K562 (cell line): ENCODE measurements at regions not wholly inside any gene's neighbourhood (a gene's known extent, or its start where the extent isn't known, plus 50 kb on each side); places are given as distances from the start of the nearest gene placed in this dataset.

Experiments used
- ARID3B ChIP-seq: fragments of 250-450 bp; sonication (Bioruptor Pico); IDR thresholded peaks from 2 replicates; pipeline ENCODE4 v1.4.0; 2020; ENCODE audit warnings: borderline replicate concordance
- CREB5 ChIP-seq: fragments of 250-450 bp; sonication (Bioruptor Pico); IDR thresholded peaks from 2 replicates; pipeline ENCODE4 v1.5.0; 2020; ENCODE audit warnings: mild to moderate bottlenecking
- FOXJ3 ChIP-seq: sonication (generic); formaldehyde crosslinking; IDR thresholded peaks from 2 replicates; pipeline ENCODE4 v1.4.0; 2020; ENCODE audit warnings: mild to moderate bottlenecking, missing genetic modification reagents
- KAT2B ChIP-seq: IDR thresholded peaks from one replicate; pipeline ENCODE4 v1.6.1; 2012; ENCODE audit warnings: low read depth, mild to moderate bottlenecking, control low read depth, inconsistent platforms, low read length, moderate library complexity
- NFYB ChIP-seq: IDR thresholded peaks from 2 replicates; pipeline ENCODE4 v1.6.1; 2011; ENCODE audit warnings: mild to moderate bottlenecking, moderate library complexity; ENCODE audit not compliant: insufficient read length; ENCODE audit errors: extremely low read depth
- SPI1 ChIP-seq: IDR thresholded peaks from 2 replicates; pipeline ENCODE4 v1.6.1; 2011; ENCODE audit warnings: low read depth, low read length, control low read depth, borderline replicate concordance
- ZNF140 ChIP-seq: fragments of 250-450 bp; sonication (Bioruptor Pico); IDR thresholded peaks from 2 replicates; pipeline ENCODE4 v1.8.0; 2021; ENCODE audit warnings: moderate library complexity, mild to moderate bottlenecking, inconsistent platforms
- ZNF253 ChIP-seq: fragments of 250-450 bp; sonication (Bioruptor Pico); conservative IDR thresholded peaks from 2 replicates; pipeline ENCODE4 v1.6.1; 2021; ENCODE audit warnings: mild to moderate bottlenecking
- TF ChIP-seq, protein P1 (sequence below): fragments of 450-650 bp; IDR thresholded peaks from 2 replicates; pipeline ENCODE4 v1.6.1; 2018; ENCODE audit not compliant: partially characterized antibody

DNA sequence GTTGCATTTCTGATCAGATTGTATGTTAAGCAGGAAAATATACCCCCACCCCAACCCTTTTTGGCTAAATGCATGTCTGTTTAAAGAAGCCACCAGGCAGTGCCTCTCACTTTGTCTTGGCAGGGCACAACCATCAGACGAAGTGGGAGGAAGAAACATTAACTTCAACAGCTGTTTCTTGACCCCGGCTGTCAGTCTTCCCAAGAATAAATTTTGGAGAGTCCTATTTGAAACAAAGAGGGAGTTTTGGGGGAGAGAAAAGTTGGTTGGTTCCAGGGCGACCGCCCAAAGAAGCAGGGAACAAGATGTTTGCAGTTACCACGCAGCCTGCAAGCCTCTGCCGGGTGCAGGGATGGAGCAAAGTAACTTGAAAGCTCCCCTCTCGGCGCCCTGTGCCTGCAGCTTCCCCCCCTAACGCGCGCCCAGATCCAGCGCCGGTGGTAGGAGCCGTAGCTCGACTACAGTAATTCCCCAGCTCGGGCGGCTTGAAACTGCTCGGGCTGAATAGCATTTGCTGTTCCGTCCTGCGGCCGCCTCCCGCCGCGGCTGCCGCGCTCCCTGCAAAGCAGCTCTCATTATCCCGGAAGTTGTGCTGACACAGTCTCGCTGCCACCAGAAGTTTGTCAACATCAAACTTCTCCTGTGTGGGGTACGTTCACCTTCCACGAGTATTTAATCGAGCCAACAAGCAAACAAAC, 100.7 kb upstream of the SSBP2 start (continued):
- no peak for TF ChIP-seq ZNF140
- TF ChIP-seq, protein P1, sequence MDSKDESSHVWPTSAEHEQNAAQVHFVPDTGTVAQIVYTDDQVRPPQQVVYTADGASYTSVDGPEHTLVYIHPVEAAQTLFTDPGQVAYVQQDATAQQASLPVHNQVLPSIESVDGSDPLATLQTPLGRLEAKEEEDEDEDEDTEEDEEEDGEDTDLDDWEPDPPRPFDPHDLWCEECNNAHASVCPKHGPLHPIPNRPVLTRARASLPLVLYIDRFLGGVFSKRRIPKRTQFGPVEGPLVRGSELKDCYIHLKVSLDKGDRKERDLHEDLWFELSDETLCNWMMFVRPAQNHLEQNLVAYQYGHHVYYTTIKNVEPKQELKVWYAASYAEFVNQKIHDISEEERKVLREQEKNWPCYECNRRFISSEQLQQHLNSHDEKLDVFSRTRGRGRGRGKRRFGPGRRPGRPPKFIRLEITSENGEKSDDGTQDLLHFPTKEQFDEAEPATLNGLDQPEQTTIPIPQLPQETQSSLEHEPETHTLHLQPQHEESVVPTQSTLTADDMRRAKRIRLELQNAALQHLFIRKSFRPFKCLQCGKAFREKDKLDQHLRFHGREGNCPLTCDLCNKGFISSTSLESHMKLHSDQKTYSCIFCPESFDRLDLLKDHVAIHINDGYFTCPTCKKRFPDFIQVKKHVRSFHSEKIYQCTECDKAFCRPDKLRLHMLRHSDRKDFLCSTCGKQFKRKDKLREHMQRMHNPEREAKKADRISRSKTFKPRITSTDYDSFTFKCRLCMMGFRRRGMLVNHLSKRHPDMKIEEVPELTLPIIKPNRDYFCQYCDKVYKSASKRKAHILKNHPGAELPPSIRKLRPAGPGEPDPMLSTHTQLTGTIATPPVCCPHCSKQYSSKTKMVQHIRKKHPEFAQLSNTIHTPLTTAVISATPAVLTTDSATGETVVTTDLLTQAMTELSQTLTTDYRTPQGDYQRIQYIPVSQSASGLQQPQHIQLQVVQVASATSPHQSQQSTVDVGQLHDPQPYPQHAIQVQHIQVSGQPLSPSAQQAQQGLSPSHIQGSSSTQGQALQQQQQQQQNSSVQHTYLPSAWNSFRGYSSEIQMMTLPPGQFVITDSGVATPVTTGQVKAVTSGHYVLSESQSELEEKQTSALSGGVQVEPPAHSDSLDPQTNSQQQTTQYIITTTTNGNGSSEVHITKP: peak; percentile 99
- TF ChIP-seq NFYB: no peak
- TF ChIP-seq ARID3B: no peak
- TF ChIP-seq SPI1: no peak
- no peak for TF ChIP-seq ZNF253 (CRISPR knock-in tag)
- TF ChIP-seq FOXJ3 (CRISPR knock-in tag): no peak
- TF ChIP-seq CREB5 (CRISPR knock-in tag): no peak
- no peak for TF ChIP-seq KAT2B
